SU-DHL-6 (cell line): ENCODE measurements at regions not wholly inside any gene's neighbourhood (a gene's known extent, or its start where the extent isn't known, plus 50 kb on each side); places are given as distances from the start of the nearest gene placed in this dataset.

ENCODE experiments used
- H2AFZ ChIP-seq: fragments of 200-600 bp; sonication (generic); 2 replicates; pipeline ENCODE4 v1.6.1; 2014; ENCODE audit warnings: low read depth, mild to moderate bottlenecking, moderate library complexity, mixed read lengths, antibody characterized with exemption, low read length; ENCODE audit not compliant: severe bottlenecking
- H3F3A ChIP-seq: fragments of 200-600 bp; shearing (Covaris generic); 2 replicates; pipeline ENCODE4 v1.6.0; 2016; ENCODE audit warnings: antibody characterized with exemption, mild to moderate bottlenecking; ENCODE audit not compliant: insufficient read depth
- H3K27ac ChIP-seq: fragments of 200-600 bp; sonication (generic); 2 replicates; pipeline ENCODE4 v1.5.1; 2016; ENCODE audit warnings: low read depth, mild to moderate bottlenecking, low read length, moderate library complexity, mixed read lengths
- H3K27me3 ChIP-seq: fragments of 200-600 bp; sonication (generic), shearing (Covaris generic); 2 replicates; pipeline ENCODE4 v1.6.0; 2014; ENCODE audit warnings: mild to moderate bottlenecking, low read length
- H3K36me3 ChIP-seq: fragments of 200-600 bp; sonication (generic); 2 replicates; pipeline ENCODE4 v1.6.1; 2014; ENCODE audit warnings: mild to moderate bottlenecking, low read length, mixed read lengths
- H3K4me2 ChIP-seq: fragments of 300-600, 200-600 bp; shearing (Covaris generic), sonication (generic); 2 replicates; pipeline ENCODE4 v1.6.0; 2014; ENCODE audit warnings: low read length, low read depth, mild to moderate bottlenecking; ENCODE audit not compliant: poor library complexity, severe bottlenecking
- H3K4me3 ChIP-seq: fragments of 200-600 bp; sonication (generic); 2 replicates; pipeline ENCODE4 v1.5.1; 2014; ENCODE audit warnings: antibody characterized with exemption, low read length, mild to moderate bottlenecking, mixed read lengths; ENCODE audit not compliant: insufficient read depth, poor library complexity, severe bottlenecking
- H3K79me2 ChIP-seq: fragments of 200-600 bp; sonication (generic); 2 replicates; pipeline ENCODE4 v1.6.1; 2014; ENCODE audit warnings: mild to moderate bottlenecking, low read length, moderate library complexity; ENCODE audit not compliant: insufficient read depth
- H3K9ac ChIP-seq: fragments of 200-600 bp; sonication (generic); 2 replicates; pipeline ENCODE4 v1.7.0; 2014; ENCODE audit warnings: mild to moderate bottlenecking, low read length
- H3K9me2 ChIP-seq: fragments of 200-600 bp; sonication (generic); replicated peaks from 2 replicates; pipeline ENCODE4 v1.6.1; 2014; ENCODE audit warnings: low read length; ENCODE audit not compliant: insufficient read depth
- H3K9me3 ChIP-seq: fragments of 200-600 bp; sonication (generic); 2 replicates; pipeline ENCODE4 v1.6.1; 2014; ENCODE audit warnings: low read length, mixed read lengths; ENCODE audit not compliant: insufficient read depth
- H4K20me1 ChIP-seq: fragments of 200-600 bp; sonication (generic); 2 replicates; pipeline ENCODE4 v1.6.1; 2014; ENCODE audit warnings: low read depth, mild to moderate bottlenecking, antibody characterized with exemption, low read length, moderate library complexity, mixed read lengths
- EZH2phosphoT487 ChIP-seq: fragments of 200-600 bp; sonication (generic), shearing (Covaris generic); conservative IDR thresholded peaks from 2 replicates; pipeline ENCODE4 v1.6.1; 2018; ENCODE audit warnings: mild to moderate bottlenecking, antibody characterized with exemption, low read length, moderate library complexity, mixed read lengths
- TF ChIP-seq, protein P1 (sequence below): fragments of 200-600 bp; sonication (generic); IDR thresholded peaks from one replicate; pipeline ENCODE4 v1.5.1; 2017; ENCODE audit warnings: antibody characterized with exemption, mild to moderate bottlenecking, low read length, moderate library complexity; ENCODE audit not compliant: insufficient read depth, poor library complexity, severe bottlenecking

DNA sequence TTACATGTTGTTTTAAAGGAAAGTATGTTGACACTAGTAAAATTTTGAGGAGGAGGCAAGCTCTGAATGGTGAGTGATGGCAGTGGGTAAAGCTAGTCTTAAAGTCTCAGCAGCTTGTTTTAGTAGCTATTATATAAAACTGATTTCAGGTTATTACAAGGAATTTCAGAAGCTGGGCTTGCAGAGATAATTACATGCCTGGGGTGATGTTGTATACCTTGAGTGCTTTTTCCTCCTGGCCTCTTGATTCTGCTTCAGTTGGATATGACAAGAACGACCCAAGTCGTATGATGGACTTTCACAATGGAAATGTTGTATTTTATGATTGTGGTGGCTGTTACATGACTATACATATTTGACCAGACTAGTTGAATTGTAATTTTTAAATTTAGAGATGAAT lies 175.5 kb upstream of the ADGRL3 start:
- H3K4me3 ChIP-seq, result no peak overlapping the region
- no peak overlapping the region for H2AFZ ChIP-seq
- H3F3A ChIP-seq, result no peaks in the 10 kb centered on the region
- TF ChIP-seq, protein P1, sequence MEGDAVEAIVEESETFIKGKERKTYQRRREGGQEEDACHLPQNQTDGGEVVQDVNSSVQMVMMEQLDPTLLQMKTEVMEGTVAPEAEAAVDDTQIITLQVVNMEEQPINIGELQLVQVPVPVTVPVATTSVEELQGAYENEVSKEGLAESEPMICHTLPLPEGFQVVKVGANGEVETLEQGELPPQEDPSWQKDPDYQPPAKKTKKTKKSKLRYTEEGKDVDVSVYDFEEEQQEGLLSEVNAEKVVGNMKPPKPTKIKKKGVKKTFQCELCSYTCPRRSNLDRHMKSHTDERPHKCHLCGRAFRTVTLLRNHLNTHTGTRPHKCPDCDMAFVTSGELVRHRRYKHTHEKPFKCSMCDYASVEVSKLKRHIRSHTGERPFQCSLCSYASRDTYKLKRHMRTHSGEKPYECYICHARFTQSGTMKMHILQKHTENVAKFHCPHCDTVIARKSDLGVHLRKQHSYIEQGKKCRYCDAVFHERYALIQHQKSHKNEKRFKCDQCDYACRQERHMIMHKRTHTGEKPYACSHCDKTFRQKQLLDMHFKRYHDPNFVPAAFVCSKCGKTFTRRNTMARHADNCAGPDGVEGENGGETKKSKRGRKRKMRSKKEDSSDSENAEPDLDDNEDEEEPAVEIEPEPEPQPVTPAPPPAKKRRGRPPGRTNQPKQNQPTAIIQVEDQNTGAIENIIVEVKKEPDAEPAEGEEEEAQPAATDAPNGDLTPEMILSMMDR, result no peak
- TF ChIP-seq EZH2phosphoT487, result no peak
- no peaks in the 10 kb centered on the region for H3K36me3 ChIP-seq
- H3K4me2 ChIP-seq, result no peak overlapping the region
- no peaks in the 10 kb centered on the region for H3K79me2 ChIP-seq
- no peaks in the 10 kb centered on the region for H3K27me3 ChIP-seq
- no peaks in the 10 kb centered on the region for H3K9me3 ChIP-seq
- H3K9ac ChIP-seq, result no peak overlapping the region
- H3K9me2 ChIP-seq, result no peaks in the 10 kb centered on the region
- no peaks in the 10 kb centered on the region for H4K20me1 ChIP-seq
- H3K27ac ChIP-seq, result no peak overlapping the region

DNA sequence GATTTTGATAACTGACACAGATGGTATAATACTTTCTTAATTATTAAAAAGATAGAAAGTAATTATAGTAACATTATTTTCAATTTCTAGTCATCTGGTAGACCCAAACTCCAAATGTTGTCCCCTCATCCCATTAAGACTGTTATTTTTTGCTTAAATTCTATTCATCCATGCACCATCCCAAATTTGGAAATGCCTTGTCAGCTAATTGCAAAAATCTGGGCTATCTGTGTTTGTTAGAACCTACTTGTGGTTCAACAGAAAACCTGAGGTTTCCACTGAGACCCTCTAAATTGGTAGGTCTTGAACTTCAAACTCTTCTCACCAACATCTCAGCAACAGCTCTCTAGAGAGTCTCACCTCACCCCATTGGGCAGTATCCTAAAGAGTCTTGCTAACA lies 172.2 kb upstream of the ADGRL3 start:
- no peak overlapping the region for H3K27ac ChIP-seq
- no peaks in the 10 kb centered on the region for H3K9me2 ChIP-seq
- H3K9ac ChIP-seq, result no peak overlapping the region
- no peak overlapping the region for H2AFZ ChIP-seq
- no peaks in the 10 kb centered on the region for H3K27me3 ChIP-seq
- H3F3A ChIP-seq, result no peaks in the 10 kb centered on the region
- H3K9me3 ChIP-seq, result no peaks in the 10 kb centered on the region
- TF ChIP-seq, protein P1, result no peak
- TF ChIP-seq EZH2phosphoT487, result no peak
- no peak overlapping the region for H3K4me2 ChIP-seq
- no peaks in the 10 kb centered on the region for H3K79me2 ChIP-seq
- no peak overlapping the region for H3K4me3 ChIP-seq
- H3K36me3 ChIP-seq, result no peaks in the 10 kb centered on the region
- no peaks in the 10 kb centered on the region for H4K20me1 ChIP-seq

DNA sequence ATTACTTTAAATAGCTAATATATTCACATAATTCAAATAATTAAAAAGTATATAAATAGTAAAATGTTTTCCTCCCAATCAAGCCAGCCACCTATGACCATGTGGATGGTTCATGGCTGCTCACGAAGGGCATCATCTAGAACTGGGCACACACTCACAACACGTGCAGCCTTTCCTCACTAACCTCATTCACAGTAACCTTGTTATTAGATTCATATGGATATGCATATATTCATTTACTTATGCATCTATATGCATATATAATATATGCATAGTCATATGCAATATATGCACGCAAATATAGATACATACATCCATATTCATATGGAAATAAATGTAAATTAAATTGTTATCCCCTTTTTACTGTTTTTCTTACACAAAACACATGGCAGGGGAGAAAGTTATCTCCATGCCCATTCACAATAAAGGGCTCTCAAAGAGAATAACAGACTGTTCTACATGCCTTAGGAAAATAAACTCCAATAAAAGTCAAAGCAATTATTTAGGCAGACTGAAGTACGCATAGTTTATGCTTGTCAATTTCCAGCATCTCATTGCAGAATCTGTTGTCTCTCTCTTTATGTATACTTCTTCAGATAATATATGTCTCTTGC lies 163.9 kb upstream of the ADGRL3 start:
- TF ChIP-seq, protein P1, result no peak
- no peak for TF ChIP-seq EZH2phosphoT487

More for the DNA sequence above, 163.9 kb upstream of the ADGRL3 start:
- no peak overlapping the region for H3K4me3 ChIP-seq
- no peak overlapping the region for H2AFZ ChIP-seq
- no peaks in the 10 kb centered on the region for H3K36me3 ChIP-seq
- H3K9me3 ChIP-seq, result no peaks in the 10 kb centered on the region
- no peaks in the 10 kb centered on the region for H3K27me3 ChIP-seq
- no peaks in the 10 kb centered on the region for H3F3A ChIP-seq
- no peak overlapping the region for H3K4me2 ChIP-seq
- H4K20me1 ChIP-seq, result no peaks in the 10 kb centered on the region
- no peak overlapping the region for H3K27ac ChIP-seq
- no peak overlapping the region for H3K9ac ChIP-seq
- H3K79me2 ChIP-seq, result no peaks in the 10 kb centered on the region
- H3K9me2 ChIP-seq, result no peaks in the 10 kb centered on the region
